GM12878 (cell line): ENCODE measurements at regions not wholly inside any gene's neighbourhood (a gene's known extent, or its start where the extent isn't known, plus 50 kb on each side); places are given as distances from the start of the nearest gene placed in this dataset.

Experiments
- ATAC-seq: fragments of 200-7000 bp; cut with Tn5 transposase; 3 replicates; pipeline ENCODE4 v1.9.1; 2020; ENCODE audit warnings: mild to moderate bottlenecking, moderate library complexity
- BruUV-seq: library from RNA; stranded (reverse); fragments of 400-500 nt; replicated peaks from 2 replicates; lab custom pipeline; 2021; lab: Mats Ljungman, UMichigan
- CTCF ChIA-PET: fragments of 300-600 bp; sonication (Branson Sonifier 250); formaldehyde crosslinking; extraction: SDS; loops from one replicate; lab custom pipeline; 2021; ENCODE audit warnings: inconsistent platforms; lab: Yijun Ruan, JAX
- POLR2A ChIA-PET: fragments of 350-600 bp; formaldehyde crosslinking; extraction: SDS; loops from one replicate; lab custom pipeline; 2021; ENCODE audit warnings: inconsistent platforms; lab: Charles Lee
- RAD21 ChIA-PET: fragments of 300-600 bp; sonication (Branson Sonifier 250); formaldehyde crosslinking; loops from one replicate; lab custom pipeline; 2023; ENCODE audit warnings: antibody characterized with exemption; ENCODE audit not compliant: unreplicated experiment; lab: Charles Lee
- SMC1A ChIA-PET: fragments of 300-600 bp; sonication (Branson Sonifier 250); formaldehyde crosslinking; loops from one replicate; lab custom pipeline; 2023; ENCODE audit not compliant: unreplicated experiment, uncharacterized antibody; lab: Charles Lee
- DNase-seq: peaks from one replicate; pipeline ENCODE4 v3.0.0-alpha.2; 2011; ENCODE audit warnings: low read depth, low spot score
- FAIRE-seq: peaks from 3 replicates; lab custom pipeline; 2011; peaks lifted over from hg19 to GRCh38; lab: Jason Lieb, UNC
- H2AFZ ChIP-seq: 2 replicates; pipeline ENCODE4 v1.6.0; 2011; ENCODE audit warnings: low read depth, low read length, control low read depth; ENCODE audit not compliant: control insufficient read depth
- H3K27ac ChIP-seq: 2 replicates; pipeline ENCODE4 v1.5.1; 2011; ENCODE audit warnings: control low read depth; ENCODE audit not compliant: control insufficient read depth, insufficient read depth
- H3K27me3 ChIP-seq, 2 experiments: replicated peaks in 1 of 2; 2 replicates each; pipeline versions ENCODE4 v1.6.0 to v1.6.1; 2011; ENCODE audit warnings: low read length in 1 of 2; ENCODE audit not compliant: control insufficient read depth in 2 of 2, insufficient read depth in 2 of 2
- H3K36me3 ChIP-seq, 2 experiments: 2 replicates each; pipeline ENCODE4 v1.5.1; 2011; ENCODE audit warnings: low read length in 1 of 2; ENCODE audit not compliant: control insufficient read depth in 2 of 2, insufficient read depth in 2 of 2
- H3K4me1 ChIP-seq: 2 replicates; pipeline ENCODE4 v1.6.1; 2011; ENCODE audit warnings: mild to moderate bottlenecking, low read length, moderate library complexity, mixed read lengths; ENCODE audit not compliant: control insufficient read depth, insufficient read depth
- H3K4me2 ChIP-seq: 2 replicates; pipeline ENCODE4 v1.6.0; 2011; ENCODE audit warnings: control low read depth; ENCODE audit not compliant: control insufficient read depth, insufficient read depth
- H3K4me3 ChIP-seq: fragments of 200-600 bp; sonication (generic); 2 replicates; pipeline ENCODE4 v1.5.1; 2016
- H3K79me2 ChIP-seq: 2 replicates; pipeline ENCODE4 v1.6.0; 2011; ENCODE audit warnings: low read length; ENCODE audit not compliant: control insufficient read depth, insufficient read depth
- H3K9ac ChIP-seq: 2 replicates; pipeline ENCODE4 v1.8.0; 2011; ENCODE audit warnings: low read length, control low read depth, mixed read lengths; ENCODE audit not compliant: control insufficient read depth, insufficient read depth
- H3K9me3 ChIP-seq: replicated peaks from 3 replicates; pipeline ENCODE4 v1.5.1; 2011; ENCODE audit warnings: mild to moderate bottlenecking, low read length; ENCODE audit not compliant: control insufficient read depth, insufficient read depth
- H4K20me1 ChIP-seq: 2 replicates; pipeline ENCODE4 v1.6.0; 2011; ENCODE audit not compliant: control insufficient read depth, insufficient read depth
- ELK1 ChIP-seq: IDR thresholded peaks from 2 replicates; pipeline ENCODE4 v1.6.1; 2012; ENCODE audit warnings: low read depth, low read length, improper control_type of control experiment
- IKZF2 ChIP-seq, 2 experiments: fragments of 450-650 bp; IDR thresholded peaks; 2 replicates each; pipeline ENCODE4 v1.6.1; 2017; ENCODE audit warnings: mild to moderate bottlenecking in 2 of 2, moderate library complexity in 2 of 2
- MXI1 ChIP-seq: fragments of 150-350 bp; IDR thresholded peaks from 2 replicates; pipeline ENCODE4 v1.6.1; 2011; ENCODE audit warnings: low read depth, mild to moderate bottlenecking, inconsistent platforms, low read length, improper control_type of control experiment
- PAX5 ChIP-seq: IDR thresholded peaks from 2 replicates; pipeline ENCODE4 v1.6.1; 2011; ENCODE audit warnings: low read depth, low read length, borderline replicate concordance
- RUNX3 ChIP-seq: IDR thresholded peaks from 2 replicates; pipeline ENCODE4 v1.6.1; 2012; ENCODE audit warnings: low read length, inconsistent platforms
- TARDBP ChIP-seq: IDR thresholded peaks from 2 replicates; pipeline ENCODE4 v1.6.1; 2016; ENCODE audit warnings: borderline replicate concordance
- TCF3 ChIP-seq: IDR thresholded peaks from 2 replicates; pipeline ENCODE4 v1.6.1; 2012; ENCODE audit warnings: low read depth, mild to moderate bottlenecking, low read length, borderline replicate concordance; ENCODE audit not compliant: insufficient read depth
- WGBS: methylation state at CpG from one replicate; pipeline ENCODE4 v1.1.6; 2016; ENCODE audit warnings: low lambda C conversion rate; ENCODE audit not compliant: insufficient replicate concordance, insufficient coverage; ENCODE audit errors: missing lambda C conversion rate; 5-methylcytosine and 5-hydroxymethylcytosine counted together
- in situ Hi-C: fragments of 300-500 bp; cut with MboI; formaldehyde crosslinking; loops from 9 replicates; pipeline ENCODE4 v1.14.3; 2018; ENCODE audit warnings: mixed read lengths
- intact Hi-C: fragments of 100-400 bp; cut with micrococcal nuclease; formaldehyde crosslinking; loops from one replicate; pipeline ENCODE4 v1.14.2; 2022; ENCODE audit not compliant: unreplicated experiment
- TF ChIP-seq, protein P1 (sequence below): IDR thresholded peaks from 2 replicates; pipeline ENCODE4 v1.6.1; 2011; ENCODE audit warnings: borderline replicate concordance, low read depth, mild to moderate bottlenecking, moderate library complexity, low read length; ENCODE audit not compliant: insufficient read depth, poor library complexity, severe bottlenecking

- H3K9me3 ChIP-seq = no peaks in the 10 kb centered on the region
- no peak for DNase-seq
- BruUV-seq = no TSS peak
- H3K4me1 ChIP-seq = no peaks in the 10 kb centered on the region
- no peaks in the 10 kb centered on the region for H4K20me1 ChIP-seq
- POLR2A ChIA-PET = no interaction called here
- H3K27ac ChIP-seq = no peak overlapping the region
- FAIRE-seq = no peak
- no peak overlapping the region for H2AFZ ChIP-seq
- TF ChIP-seq IKZF2 (IDR thresholded peaks at IDR 0.05) (no peak), TCF3 (no peak), PAX5 (no peak), TARDBP (no peak), RUNX3 (no peak), MXI1 (no peak), ELK1 (no peak)
- TF ChIP-seq, protein P1, sequence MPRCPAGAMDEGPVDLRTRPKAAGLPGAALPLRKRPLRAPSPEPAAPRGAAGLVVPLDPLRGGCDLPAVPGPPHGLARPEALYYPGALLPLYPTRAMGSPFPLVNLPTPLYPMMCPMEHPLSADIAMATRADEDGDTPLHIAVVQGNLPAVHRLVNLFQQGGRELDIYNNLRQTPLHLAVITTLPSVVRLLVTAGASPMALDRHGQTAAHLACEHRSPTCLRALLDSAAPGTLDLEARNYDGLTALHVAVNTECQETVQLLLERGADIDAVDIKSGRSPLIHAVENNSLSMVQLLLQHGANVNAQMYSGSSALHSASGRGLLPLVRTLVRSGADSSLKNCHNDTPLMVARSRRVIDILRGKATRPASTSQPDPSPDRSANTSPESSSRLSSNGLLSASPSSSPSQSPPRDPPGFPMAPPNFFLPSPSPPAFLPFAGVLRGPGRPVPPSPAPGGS = no peak
- in situ Hi-C loops (no loop called here), intact Hi-C loops (no loop called here)
- H3K79me2 ChIP-seq = no peaks in the 10 kb centered on the region
- RAD21 ChIA-PET = no interaction called here
- 100% methylated on average over 1 of the region's 1 CpG for WGBS
- no peaks in the 10 kb centered on the region for H3K36me3 ChIP-seq
- SMC1A ChIA-PET = no interaction called here
- CTCF ChIA-PET = interaction anchor here (3.1 kb wide), 1 partner anchor 221 kb away, joined by 9 read pairs; no protein-coding TSS in a partner anchor
- H3K4me3 ChIP-seq = no peak overlapping the region
- no peak overlapping the region for H3K4me2 ChIP-seq
- H3K27me3 ChIP-seq = no peaks in the 10 kb centered on the region
- no peak overlapping the region for H3K9ac ChIP-seq
- ATAC-seq = no peak
These were observed 54.0 kb downstream of the RFPL4B start for GRCh38 chr6:112401083-112401482.
